ENCODE measurements at regions not wholly inside any gene's neighbourhood (a gene's known extent, or its start where the extent isn't known, plus 50 kb on each side); places are given as distances from the start of the nearest gene placed in this dataset.

DNA sequence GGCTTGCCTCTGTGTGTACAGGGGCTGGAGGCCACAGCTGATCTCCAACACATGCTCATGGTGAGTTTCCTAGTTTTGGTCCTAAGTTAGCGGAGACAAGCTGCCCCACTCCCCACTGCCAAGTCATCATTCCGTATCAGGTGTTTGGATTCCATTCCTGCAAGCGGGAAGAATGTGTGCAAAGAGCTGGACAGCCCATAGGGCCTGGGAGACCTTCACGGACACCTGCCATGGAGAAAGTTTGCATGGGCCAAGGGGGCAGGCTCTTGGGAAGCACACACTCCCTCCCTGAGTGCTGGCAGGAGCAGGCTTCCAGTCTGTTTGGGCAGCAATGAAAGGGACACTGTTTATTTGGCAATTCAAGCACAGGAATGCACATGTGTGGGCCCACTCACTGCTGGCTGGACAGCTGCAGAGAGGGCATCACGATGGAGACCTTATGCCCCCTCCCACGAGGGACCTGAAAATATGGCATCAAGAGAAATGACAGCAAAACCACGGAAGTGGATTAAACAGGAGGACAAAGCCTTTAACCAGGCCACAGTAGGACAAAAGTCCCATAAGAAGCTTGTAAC lies 149.7 kb downstream of the KLF13 start:
- H3K36me3 ChIP-seq = no peaks in the 10 kb centered on the region
- H3K27ac ChIP-seq = no peak overlapping the region
- no peak for DNase-seq (ENCODE audit: low spot score in 2 of 2)
- no peaks in the 10 kb centered on the region for H3K27me3 ChIP-seq
- no peak overlapping the region for H3K4me3 ChIP-seq
- H3K4me1 ChIP-seq = peaks cover 0 to 23% (median 11%) of the 10 kb centered on the region in 4 donors
- TF ChIP-seq POLR2A (IDR thresholded peaks at IDR 0.05) (no peak), EP300 (IDR thresholded peaks at IDR 0.05) (no peak)
- TF ChIP-seq, protein P1, sequence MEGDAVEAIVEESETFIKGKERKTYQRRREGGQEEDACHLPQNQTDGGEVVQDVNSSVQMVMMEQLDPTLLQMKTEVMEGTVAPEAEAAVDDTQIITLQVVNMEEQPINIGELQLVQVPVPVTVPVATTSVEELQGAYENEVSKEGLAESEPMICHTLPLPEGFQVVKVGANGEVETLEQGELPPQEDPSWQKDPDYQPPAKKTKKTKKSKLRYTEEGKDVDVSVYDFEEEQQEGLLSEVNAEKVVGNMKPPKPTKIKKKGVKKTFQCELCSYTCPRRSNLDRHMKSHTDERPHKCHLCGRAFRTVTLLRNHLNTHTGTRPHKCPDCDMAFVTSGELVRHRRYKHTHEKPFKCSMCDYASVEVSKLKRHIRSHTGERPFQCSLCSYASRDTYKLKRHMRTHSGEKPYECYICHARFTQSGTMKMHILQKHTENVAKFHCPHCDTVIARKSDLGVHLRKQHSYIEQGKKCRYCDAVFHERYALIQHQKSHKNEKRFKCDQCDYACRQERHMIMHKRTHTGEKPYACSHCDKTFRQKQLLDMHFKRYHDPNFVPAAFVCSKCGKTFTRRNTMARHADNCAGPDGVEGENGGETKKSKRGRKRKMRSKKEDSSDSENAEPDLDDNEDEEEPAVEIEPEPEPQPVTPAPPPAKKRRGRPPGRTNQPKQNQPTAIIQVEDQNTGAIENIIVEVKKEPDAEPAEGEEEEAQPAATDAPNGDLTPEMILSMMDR (IDR thresholded peaks at IDR 0.05) = no peak
- no peaks in the 10 kb centered on the region for H3K9me3 ChIP-seq
- 60 to 73% methylated on average over 6 to 7 of the region's 7 CpGs for WGBS, 2 donors

DNA sequence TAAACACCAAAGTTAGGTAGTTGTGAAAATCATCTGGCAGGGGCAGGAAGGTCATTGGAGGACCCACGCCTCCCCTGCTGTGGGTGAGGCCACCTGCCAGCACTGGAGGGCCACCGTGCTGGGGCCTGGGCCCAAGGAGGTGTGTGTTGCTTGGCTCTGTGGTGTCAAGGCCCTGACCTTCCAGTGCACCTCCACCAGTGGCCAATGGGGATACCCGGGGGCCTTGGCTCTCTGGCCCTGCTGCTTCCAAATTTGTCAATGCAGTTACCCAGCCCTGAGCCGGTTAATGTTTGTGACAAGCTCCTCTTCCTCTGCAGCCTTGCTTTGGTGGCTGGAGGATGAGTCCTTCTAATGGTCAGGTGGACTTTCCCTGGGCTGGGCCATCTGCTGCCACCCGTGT lies 150.2 kb downstream of the KLF13 start:
- peaks cover 0 to 20% (median 10%) of the 10 kb centered on the region in 4 donors for H3K4me1 ChIP-seq
- WGBS, 2 donors = 80 to 90% methylated on average over 5 of the region's 5 CpGs
- H3K36me3 ChIP-seq = no peaks in the 10 kb centered on the region
- no peak overlapping the region for H3K4me3 ChIP-seq
- no peak for DNase-seq (ENCODE audit: low spot score in 2 of 2)
- no peaks in the 10 kb centered on the region for H3K9me3 ChIP-seq
- H3K27ac ChIP-seq = no peak overlapping the region
- TF ChIP-seq, protein P1 (IDR thresholded peaks at IDR 0.05) = no peak
- TF ChIP-seq EP300 (IDR thresholded peaks at IDR 0.05) (no peak), POLR2A (IDR thresholded peaks at IDR 0.05) (no peak)
- H3K27me3 ChIP-seq = peaks cover 0 to 3% of the 10 kb centered on the region in 2 donors

DNA sequence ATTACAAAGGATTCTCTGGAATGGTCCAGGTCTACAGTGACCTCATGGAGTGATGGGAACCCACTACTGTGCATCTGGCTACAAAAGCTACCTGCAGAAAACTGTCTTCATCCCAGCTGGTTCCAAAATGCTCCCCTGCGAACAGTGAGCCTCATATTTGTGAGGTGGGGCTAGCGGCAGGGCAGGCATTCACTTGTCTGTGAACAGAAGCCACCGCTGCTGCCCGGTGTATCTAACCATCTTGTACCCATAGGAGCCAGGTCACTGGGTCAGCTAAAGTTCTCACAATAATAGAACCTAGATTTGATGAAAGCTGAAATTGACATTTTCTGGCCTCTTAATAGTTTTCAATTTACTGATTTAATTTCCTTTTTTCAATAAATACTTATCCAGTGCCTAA lies 150.7 kb downstream of the KLF13 start:
- TF ChIP-seq POLR2A (IDR thresholded peaks at IDR 0.05) (no peak), EP300 (IDR thresholded peaks at IDR 0.05) (no peak)
- TF ChIP-seq, protein P1 (IDR thresholded peaks at IDR 0.05) = no peak
- H3K27ac ChIP-seq = no peak overlapping the region
- no peak overlapping the region for H3K4me3 ChIP-seq
- H3K36me3 ChIP-seq = no peaks in the 10 kb centered on the region
- peaks cover 0 to 15% (median 9%) of the 10 kb centered on the region in 4 donors for H3K4me1 ChIP-seq
- no peak for DNase-seq (ENCODE audit: low spot score in 2 of 2)
- H3K9me3 ChIP-seq = no peaks in the 10 kb centered on the region
- H3K27me3 ChIP-seq = peaks cover 0 to 7% of the 10 kb centered on the region in 2 donors
- 96 to 100% methylated on average over 4 of the region's 4 CpGs for WGBS, 2 donors

DNA sequence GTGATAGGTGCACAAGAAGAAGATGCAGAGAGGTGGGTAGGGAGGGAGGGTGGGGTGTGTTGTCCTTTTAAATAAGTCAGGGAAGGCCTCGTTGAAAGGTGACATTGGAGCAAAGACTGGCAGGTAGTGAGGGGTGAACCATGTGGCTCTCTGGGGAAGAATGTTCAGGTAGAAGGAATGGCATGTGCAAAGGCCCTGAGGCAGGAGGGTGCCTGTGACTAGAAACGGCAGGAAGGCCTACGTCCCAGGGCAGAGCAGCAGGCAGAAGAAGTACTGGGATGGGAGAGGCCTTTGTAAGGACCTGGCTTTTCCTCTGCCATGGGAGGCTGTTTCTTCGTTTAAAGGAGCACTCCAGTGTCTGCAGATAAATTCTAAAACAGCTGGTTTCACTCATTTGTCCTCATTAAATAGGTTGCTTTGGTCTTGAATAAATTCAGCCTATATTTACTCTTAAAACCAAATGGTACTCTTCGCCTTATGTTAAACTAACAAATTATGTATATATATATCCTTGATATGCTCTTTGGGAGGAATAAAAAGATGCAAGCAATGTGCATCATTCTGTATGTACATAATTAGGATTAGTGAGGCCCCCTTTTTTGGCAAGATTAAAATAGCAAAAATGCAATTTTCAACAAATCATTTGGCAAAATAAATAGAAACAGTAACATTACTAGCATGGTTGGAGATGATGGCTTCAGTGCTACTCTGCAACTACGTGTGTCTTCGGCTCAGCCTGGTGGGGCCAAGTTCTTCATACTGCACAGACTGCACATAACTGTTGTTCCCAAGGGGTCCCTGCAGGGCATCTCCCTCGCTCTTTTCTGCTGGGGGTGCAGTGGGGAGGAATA lies 151.4 kb downstream of the KLF13 start:
- Histone ChIP-seq H3K4me3 (no peak overlapping the region), H3K36me3 (no peaks in the 10 kb centered on the region), H3K4me1 (peaks cover 0 to 8% (median 3%) of the 10 kb centered on the region in 4 donors), H3K9me3 (no peaks in the 10 kb centered on the region), H3K27ac (no peak overlapping the region), H3K27me3 (peaks cover 0 to 14% of the 10 kb centered on the region in 2 donors)
- no peak for DNase-seq (ENCODE audit: low spot score in 2 of 2)
- 89 to 92% methylated on average over 8 of the region's 8 CpGs for WGBS, 2 donors
- TF ChIP-seq, protein P1 (IDR thresholded peaks at IDR 0.05) = no peak
- TF ChIP-seq EP300 (IDR thresholded peaks at IDR 0.05) = no peak

DNA sequence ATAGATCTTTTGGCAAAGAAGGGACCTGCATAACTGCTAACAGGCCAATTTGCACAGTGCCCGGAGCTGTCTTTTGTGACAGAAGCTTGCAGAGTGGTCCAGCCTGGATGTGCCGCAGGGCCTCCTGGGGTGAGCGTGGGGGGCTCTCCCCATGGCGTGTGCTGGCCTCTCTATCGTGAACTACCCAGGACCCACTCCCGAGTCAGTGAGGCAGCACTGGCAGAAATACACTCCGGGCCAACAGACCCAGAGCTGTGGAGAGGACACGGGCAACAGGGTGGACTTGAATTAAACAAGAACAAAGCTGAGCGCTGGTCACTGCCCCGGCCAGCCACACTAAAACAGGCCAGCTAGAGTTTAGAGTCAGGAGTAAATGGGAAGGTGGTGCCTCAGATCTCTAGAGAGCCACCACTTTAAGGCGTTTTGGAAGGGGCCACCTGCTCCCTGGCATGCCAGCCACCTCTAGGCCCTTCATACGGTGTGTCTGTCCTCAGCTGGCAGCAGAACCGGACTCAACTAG lies 152.1 kb downstream of the KLF13 start:
- no peak for DNase-seq (ENCODE audit: low spot score in 2 of 2)
- Histone ChIP-seq H3K27me3 (peaks cover 0 to 14% of the 10 kb centered on the region in 2 donors), H3K36me3 (no peaks in the 10 kb centered on the region), H3K9me3 (no peaks in the 10 kb centered on the region), H3K4me3 (no peak overlapping the region), H3K4me1 (peaks cover 0 to under 1% (median 0%) of the 10 kb centered on the region in 4 donors), H3K27ac (no peak overlapping the region)
- WGBS, 2 donors = 79 to 80% methylated on average over 12 to 13 of the region's 13 CpGs
- TF ChIP-seq POLR2A (IDR thresholded peaks at IDR 0.05) (no peak), EP300 (IDR thresholded peaks at IDR 0.05) (no peak)
- TF ChIP-seq, protein P1 (IDR thresholded peaks at IDR 0.05) = no peak
